NOMO-1 treated with DMSO at 0.1 percent for 48 hours (cell line): ENCODE measurements at regions not wholly inside any gene's neighbourhood (a gene's known extent, or its start where the extent isn't known, plus 50 kb on each side); places are given as distances from the start of the nearest gene placed in this dataset.

Experiments
- DNase-seq: peaks from one replicate; lab custom pipeline; 2025; ENCODE audit not compliant: unreplicated experiment; lab: John Stamatoyannopoulos, UW

DNA sequence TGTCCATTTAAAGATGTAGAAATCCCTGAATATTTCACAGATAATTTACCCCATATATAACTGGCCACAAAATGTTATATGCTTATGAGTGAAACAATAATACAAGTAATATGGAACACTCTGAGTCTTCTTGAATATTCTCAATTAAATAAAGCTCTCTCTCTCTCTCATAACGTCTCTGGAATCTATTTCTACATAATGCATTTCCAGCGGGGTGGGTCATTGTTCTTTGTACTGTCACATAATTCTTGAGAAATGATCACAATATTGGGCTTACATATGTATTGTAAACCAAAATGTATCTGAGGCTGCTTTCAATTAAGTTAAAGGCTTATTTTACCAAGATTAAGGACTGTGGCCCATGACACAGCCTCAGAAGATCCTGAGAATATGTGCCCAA, 596.3 kb downstream of the FAT4 start:
- DNase-seq = no peak

- no peak for DNase-seq
These were observed 596.7 kb downstream of the FAT4 start for GRCh38 chr4:125911481-125911880.

DNA sequence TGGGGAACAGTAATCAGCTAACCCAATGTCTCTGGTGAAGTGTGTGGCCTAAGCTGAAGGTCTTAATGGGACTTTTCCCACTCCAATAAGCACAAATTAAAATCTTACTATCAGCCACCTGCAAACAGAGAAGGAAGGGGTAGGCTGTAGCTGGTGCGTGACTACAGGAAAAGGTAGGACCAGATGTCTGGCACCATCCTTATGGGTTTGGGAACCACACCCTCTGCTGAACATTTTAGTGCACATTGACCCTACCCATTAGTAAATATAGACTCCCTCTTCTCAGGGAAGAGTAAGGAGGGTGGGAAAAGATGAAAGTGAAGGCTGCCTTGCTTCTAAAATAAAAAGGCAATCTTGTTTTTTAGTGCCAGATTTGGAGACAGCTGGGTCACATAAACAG, 602.8 kb downstream of the FAT4 start:
- DNase-seq = no peak

- DNase-seq = no peak
These were observed 613.9 kb downstream of the FAT4 start for GRCh38 chr4:125928652-125929051.

DNA sequence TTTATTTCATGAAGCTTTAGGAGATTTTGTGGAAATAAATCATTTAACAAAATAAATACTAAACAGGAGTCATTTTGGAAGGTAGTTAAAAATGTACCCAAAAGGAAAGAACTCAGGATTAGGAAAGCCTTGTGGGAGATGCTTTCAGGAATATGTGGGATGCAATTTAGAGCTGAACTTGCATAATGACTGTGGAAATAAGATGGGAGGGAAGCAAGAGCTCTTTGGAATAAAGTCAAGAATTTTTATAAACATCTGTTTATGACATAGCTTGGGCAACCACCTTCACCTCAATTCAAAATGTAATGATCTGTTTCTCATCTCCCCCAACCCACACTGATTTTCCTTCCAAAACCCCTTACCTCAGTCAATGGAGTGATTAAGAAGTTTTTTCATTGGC, 623.8 kb downstream of the FAT4 start:
- no peak for DNase-seq

DNA sequence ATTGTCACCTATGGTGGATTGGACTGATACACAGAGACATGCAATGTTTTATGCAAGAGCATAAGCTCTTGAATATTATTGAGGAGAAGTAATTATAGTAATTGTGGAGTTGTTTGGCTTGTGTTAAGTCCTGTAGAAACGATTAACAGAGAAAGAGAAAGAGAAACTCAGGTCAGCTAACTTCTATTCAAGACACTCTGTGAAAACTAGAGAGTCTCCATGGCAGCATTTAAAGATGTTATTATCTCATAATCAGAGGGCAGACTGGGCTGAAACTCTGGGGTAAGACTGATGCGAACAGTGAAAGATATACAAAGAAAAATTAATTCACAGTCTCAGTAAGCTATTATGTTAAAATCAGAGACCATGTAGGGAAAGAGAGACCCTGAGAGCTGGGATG, 625.7 kb downstream of the FAT4 start:
- no peak for DNase-seq

GRCh38 chr4:125944966-125945365, 630.2 kb downstream of the FAT4 start:
- no peak for DNase-seq

GRCh38 chr4:125948021-125948420, 633.3 kb downstream of the FAT4 start:
- no peak for DNase-seq

DNA sequence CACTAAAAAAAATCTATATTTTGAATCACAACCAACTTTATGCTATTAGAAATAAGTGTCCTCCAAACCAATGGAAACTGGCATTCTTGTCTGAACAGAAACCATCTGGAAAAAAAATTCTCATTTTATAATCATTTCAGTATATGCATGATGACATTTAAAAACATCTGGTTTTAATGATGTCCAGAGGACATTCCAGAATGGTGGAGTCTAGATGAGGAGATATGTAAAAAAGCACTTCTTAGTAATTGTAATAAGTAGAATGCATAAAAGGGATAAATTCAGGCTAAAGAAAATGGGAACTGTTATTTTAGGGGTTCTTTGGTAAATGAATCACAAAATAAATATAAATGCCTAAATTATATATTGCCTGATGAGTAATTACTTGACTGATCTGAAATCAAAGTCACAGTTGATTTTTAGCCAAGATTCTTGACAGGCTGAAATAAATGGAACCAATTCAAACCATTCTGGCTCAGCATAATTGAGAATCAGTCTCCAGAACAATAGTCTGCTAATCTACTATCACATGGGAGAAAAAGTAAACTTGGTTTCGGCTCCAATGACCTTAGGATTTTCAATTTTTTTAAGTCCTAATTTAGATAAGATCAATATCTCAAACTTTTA, 636.6 kb downstream of the FAT4 start:
- DNase-seq = no peak

DNA sequence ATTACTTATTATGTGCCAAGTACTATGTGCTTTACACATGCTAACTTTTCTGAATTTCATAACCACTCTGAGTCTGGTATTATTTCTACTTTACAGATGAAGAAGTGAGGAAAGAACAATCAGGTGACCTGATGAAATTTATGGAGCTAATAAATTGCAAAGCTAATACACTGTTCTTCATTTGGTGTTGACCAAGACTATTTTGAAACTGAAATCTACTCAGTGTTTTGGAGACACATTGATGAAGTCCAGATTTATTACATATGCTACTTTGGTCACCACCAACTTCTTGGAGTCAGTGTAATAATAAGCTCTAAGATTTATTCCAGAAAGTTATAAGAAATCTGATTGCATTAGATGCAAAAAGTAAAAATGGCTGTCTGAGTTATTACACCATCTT, 637.9 kb downstream of the FAT4 start:
- DNase-seq = no peak

DNA sequence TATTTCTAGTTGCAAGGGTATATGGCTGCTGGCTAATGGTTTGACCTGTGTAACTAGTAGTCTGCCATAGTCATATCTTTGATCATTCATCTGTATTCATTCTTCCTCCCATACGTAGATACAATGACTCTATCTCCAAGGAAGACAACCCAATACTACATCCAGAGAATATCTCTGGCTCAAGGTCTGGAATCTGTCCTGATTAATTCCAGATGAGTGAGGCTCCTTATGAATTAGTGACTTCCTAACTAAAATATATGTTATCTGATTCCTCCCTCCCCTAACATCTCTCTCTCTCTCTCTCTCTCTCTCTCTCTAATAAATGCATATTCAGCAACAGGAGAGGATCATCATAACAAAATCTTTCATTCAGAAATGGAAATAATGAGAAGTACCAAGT, 641.5 kb downstream of the FAT4 start:
- no peak for DNase-seq

- DNase-seq = no peak
These were observed 643.8 kb downstream of the FAT4 start for GRCh38 chr4:125958519-125958918.

GRCh38 chr4:125961626-125962025, 646.9 kb downstream of the FAT4 start:
- DNase-seq = no peak

- DNase-seq = no peak
These were observed 661.2 kb downstream of the FAT4 start for GRCh38 chr4:125975861-125976397.

GRCh38 chr4:125979950-125980349, 665.2 kb downstream of the FAT4 start:
- DNase-seq = no peak

- no peak for DNase-seq
These were observed 668.4 kb downstream of the FAT4 start for GRCh38 chr4:125983168-125983567.

GRCh38 chr4:125985856-125986255, 671.1 kb downstream of the FAT4 start:
- no peak for DNase-seq

DNA sequence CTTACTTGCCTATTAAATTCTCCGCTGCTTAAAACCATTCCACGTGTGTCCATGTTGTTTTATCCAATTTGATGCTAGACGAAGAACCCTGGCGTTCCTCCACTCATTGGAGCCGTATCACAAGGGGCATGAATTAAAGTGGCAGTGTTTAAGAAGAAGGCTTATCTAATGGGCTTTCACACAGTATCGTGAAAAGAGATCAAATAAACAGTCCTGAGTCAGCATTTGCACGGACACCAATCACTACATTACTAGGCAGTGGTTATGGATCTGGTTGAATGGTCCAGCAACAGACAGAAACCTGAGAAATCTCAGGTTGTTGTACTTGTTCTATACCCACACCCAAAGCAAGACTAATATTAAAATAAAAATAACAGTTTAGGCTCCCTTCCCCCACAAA, 671.6 kb downstream of the FAT4 start:
- DNase-seq = no peak

- DNase-seq = no peak
These were observed 673.7 kb downstream of the FAT4 start for GRCh38 chr4:125988464-125988863.

DNA sequence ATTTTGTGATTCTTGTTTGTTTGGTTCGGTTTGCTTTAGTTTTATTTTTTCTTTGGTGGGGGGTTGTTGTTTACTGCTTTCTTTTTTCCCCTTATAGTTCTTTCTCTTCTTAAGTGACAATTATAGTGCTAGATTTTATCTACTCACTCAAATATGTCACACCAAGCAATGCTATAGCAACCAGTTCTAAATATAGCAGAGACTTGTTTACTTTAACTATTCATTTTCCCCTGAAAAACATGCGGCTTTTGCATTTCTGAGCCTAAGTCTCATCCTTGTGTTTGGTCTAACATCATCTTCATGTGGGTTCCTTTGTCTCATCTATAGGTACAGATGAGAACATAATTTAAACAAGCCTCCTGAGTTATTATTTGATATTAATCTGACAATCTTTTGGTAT, 676.6 kb downstream of the FAT4 start:
- no peak for DNase-seq

DNA sequence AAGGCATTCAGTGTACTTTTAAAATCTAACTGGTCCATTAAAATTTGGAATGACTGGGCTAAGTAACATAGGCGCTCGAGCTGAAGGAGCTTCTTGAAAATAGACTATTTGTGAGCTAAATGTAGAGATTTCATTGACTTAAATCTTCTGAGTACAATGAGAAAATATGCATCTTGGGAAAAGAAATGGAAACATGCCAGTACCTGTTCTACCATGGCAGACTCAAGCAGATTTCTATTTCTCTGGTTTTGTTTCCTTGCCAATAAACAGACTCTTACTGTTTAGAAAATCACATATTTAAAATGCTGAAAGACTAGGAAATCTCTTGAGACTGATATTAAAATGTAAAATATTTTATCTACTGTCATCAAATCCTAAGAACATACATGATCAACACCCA, 678.1 kb downstream of the FAT4 start:
- DNase-seq = no peak

DNA sequence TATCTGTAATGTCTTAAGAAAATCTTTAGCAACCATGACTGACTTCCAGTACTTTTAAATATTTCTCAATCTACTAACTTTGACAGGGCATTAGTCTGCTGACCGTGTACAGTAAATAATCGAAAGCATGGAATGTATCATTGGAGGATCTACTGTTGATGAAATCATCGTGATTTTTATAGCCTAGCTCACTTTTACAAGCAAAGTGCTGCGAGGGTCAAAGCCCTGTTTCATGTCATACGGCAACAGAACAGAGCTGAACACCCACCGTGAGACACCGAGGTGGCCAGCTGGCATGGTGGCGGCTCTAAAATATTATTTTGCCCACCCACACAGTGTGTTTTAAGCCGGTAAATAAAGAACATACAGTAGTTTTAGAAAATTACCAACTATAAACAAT, 679.3 kb downstream of the FAT4 start:
- DNase-seq = no peak

DNA sequence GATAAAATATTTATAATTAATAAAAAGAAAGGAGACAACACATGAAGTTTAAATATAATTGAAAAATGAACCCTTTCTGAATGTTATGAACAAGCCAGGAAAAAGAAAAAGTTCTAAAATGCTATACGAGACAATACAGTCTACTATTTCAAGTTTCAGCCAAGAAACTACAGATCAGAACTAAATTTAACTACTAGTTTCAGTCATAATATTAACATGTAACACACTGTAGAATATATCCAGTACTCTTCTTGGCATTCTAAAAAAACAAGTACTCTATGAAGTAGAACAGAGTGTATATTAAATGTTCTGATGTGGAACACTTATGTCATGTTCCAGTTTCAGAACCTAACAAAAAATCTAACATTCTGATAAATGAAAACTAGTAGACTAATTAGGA, 679.7 kb downstream of the FAT4 start:
- no peak for DNase-seq
